ENCODE measurements at regions not wholly inside any gene's neighbourhood (a gene's known extent, or its start where the extent isn't known, plus 50 kb on each side); places are given as distances from the start of the nearest gene placed in this dataset.
"Not testable (repeated sequence)": the region's sequence is repeated elsewhere in the genome, so short reads cannot be mapped to it uniquely, and the experiment has no call there.

GRCh38 chr16:75827372-75828038, 101.2 kb upstream of the CPHXL start:
- TF ChIP-seq, protein P1, sequence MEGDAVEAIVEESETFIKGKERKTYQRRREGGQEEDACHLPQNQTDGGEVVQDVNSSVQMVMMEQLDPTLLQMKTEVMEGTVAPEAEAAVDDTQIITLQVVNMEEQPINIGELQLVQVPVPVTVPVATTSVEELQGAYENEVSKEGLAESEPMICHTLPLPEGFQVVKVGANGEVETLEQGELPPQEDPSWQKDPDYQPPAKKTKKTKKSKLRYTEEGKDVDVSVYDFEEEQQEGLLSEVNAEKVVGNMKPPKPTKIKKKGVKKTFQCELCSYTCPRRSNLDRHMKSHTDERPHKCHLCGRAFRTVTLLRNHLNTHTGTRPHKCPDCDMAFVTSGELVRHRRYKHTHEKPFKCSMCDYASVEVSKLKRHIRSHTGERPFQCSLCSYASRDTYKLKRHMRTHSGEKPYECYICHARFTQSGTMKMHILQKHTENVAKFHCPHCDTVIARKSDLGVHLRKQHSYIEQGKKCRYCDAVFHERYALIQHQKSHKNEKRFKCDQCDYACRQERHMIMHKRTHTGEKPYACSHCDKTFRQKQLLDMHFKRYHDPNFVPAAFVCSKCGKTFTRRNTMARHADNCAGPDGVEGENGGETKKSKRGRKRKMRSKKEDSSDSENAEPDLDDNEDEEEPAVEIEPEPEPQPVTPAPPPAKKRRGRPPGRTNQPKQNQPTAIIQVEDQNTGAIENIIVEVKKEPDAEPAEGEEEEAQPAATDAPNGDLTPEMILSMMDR (conservative IDR thresholded peaks at IDR 0.05; ENCODE audit: low read depth in 2 of 2), result not testable (repeated sequence)
- not testable (repeated sequence) for TF ChIP-seq EZH2phosphoT487 (IDR thresholded peaks at IDR 0.05; ENCODE audit: unreplicated experiment); REST (IDR thresholded peaks at IDR 0.05; ENCODE audit: unreplicated experiment); JUNB (IDR thresholded peaks at IDR 0.05; ENCODE audit: unreplicated experiment); EZH2 (IDR thresholded peaks at IDR 0.05; ENCODE audit: low read depth, unreplicated experiment)

Data from GM23338 (cell line).